ENCODE measurements at regions not wholly inside any gene's neighbourhood (a gene's known extent, or its start where the extent isn't known, plus 50 kb on each side); places are given as distances from the start of the nearest gene placed in this dataset.

GRCh38 chr12:126883697-126884096 is 1383.3 kb upstream of the TMEM132C start:
- H3K4me3 ChIP-seq = no peak overlapping the region
- TF ChIP-seq CTCF (conservative IDR thresholded peaks at IDR 0.05) (no peak), EZH2 (IDR thresholded peaks at IDR 0.05; ENCODE audit: low read depth) (no peak)
- no peaks in the 10 kb centered on the region for H3K9me3 ChIP-seq (ENCODE audit: insufficient read depth, low read depth)
- H3K79me2 ChIP-seq (ENCODE audit: low read depth) = no peaks in the 10 kb centered on the region
- no peaks in the 10 kb centered on the region for H3F3A ChIP-seq (ENCODE audit: insufficient read depth, low read depth)
- DNase-seq = no peak
- intact Hi-C loops (cut with micrococcal nuclease; ENCODE audit: unreplicated experiment) = no loop called here
- peaks cover 17% of the 10 kb centered on the region; the same call in 1 of the 2 replicates for H3K27me3 ChIP-seq (ENCODE audit: insufficient read depth, low read depth)
- no peaks in the 10 kb centered on the region for H3K36me3 ChIP-seq (ENCODE audit: low read depth)
- ChIA-PET POLR2A (ENCODE audit: unreplicated experiment) (no interaction called here), CTCF (no interaction called here)
- no peak overlapping the region for H2AFZ ChIP-seq
- H4K20me1 ChIP-seq (ENCODE audit: insufficient read depth) = no peaks in the 10 kb centered on the region
- H3K4me2 ChIP-seq = no peak overlapping the region
- H3K9me2 ChIP-seq (ENCODE audit: insufficient read depth) = no peaks in the 10 kb centered on the region
- H3K27ac ChIP-seq = no peak overlapping the region
- H3K4me1 ChIP-seq (replicated peaks; ENCODE audit: insufficient read depth) = no peaks in the 10 kb centered on the region
- no TSS peak for BruUV-seq (replicated peaks)

- no peaks in the 10 kb centered on the region for H4K20me1 ChIP-seq (ENCODE audit: insufficient read depth)
- no peaks in the 10 kb centered on the region for H3K36me3 ChIP-seq (ENCODE audit: low read depth)
- no peak overlapping the region for H3K4me2 ChIP-seq
- no peak overlapping the region for H3K27ac ChIP-seq
- no peak overlapping the region for H2AFZ ChIP-seq
- no peak for DNase-seq
- intact Hi-C loops (cut with micrococcal nuclease; ENCODE audit: unreplicated experiment) = no loop called here
- no peak for TF ChIP-seq EZH2 (IDR thresholded peaks at IDR 0.05; ENCODE audit: low read depth)
- TF ChIP-seq CTCF (conservative IDR thresholded peaks at IDR 0.05) = no peak
- H3K4me1 ChIP-seq (replicated peaks; ENCODE audit: insufficient read depth) = no peaks in the 10 kb centered on the region
- no peak overlapping the region for H3K4me3 ChIP-seq
- H3K9me3 ChIP-seq (ENCODE audit: insufficient read depth, low read depth) = no peaks in the 10 kb centered on the region
- POLR2A ChIA-PET (ENCODE audit: unreplicated experiment) = no interaction called here
- H3K79me2 ChIP-seq (ENCODE audit: low read depth) = no peaks in the 10 kb centered on the region
- no peaks in the 10 kb centered on the region for H3K9me2 ChIP-seq (ENCODE audit: insufficient read depth)
- CTCF ChIA-PET = no interaction called here
- H3K27me3 ChIP-seq (ENCODE audit: insufficient read depth, low read depth) = 0 out of 2 replicates have a peak, but pooled peaks cover 14% of the 10 kb centered on the region
- BruUV-seq (replicated peaks) = no TSS peak
- H3F3A ChIP-seq (ENCODE audit: insufficient read depth, low read depth) = no peaks in the 10 kb centered on the region
Measured at GRCh38 chr12:126889501-126889900, 1377.5 kb upstream of the TMEM132C start.

GRCh38 chr12:126890097-126890496 is 1376.9 kb upstream of the TMEM132C start:
- Histone ChIP-seq H3F3A (ENCODE audit: insufficient read depth, low read depth) (no peaks in the 10 kb centered on the region), H2AFZ (no peak overlapping the region), H3K9me3 (ENCODE audit: insufficient read depth, low read depth) (no peaks in the 10 kb centered on the region), H3K27ac (no peak overlapping the region), H3K9me2 (ENCODE audit: insufficient read depth) (no peaks in the 10 kb centered on the region), H3K36me3 (ENCODE audit: low read depth) (no peaks in the 10 kb centered on the region), H4K20me1 (ENCODE audit: insufficient read depth) (no peaks in the 10 kb centered on the region), H3K4me1 (replicated peaks; ENCODE audit: insufficient read depth) (no peaks in the 10 kb centered on the region), H3K79me2 (ENCODE audit: low read depth) (no peaks in the 10 kb centered on the region), H3K4me2 (no peak overlapping the region), H3K4me3 (no peak overlapping the region), H3K27me3 (ENCODE audit: insufficient read depth, low read depth) (0 out of 2 replicates have a peak, but pooled peaks cover 14% of the 10 kb centered on the region)
- ChIA-PET CTCF (no interaction called here), POLR2A (ENCODE audit: unreplicated experiment) (no interaction called here)
- no peak for DNase-seq
- BruUV-seq (replicated peaks) = no TSS peak
- TF ChIP-seq CTCF (conservative IDR thresholded peaks at IDR 0.05) (no peak), EZH2 (IDR thresholded peaks at IDR 0.05; ENCODE audit: low read depth) (no peak)
- intact Hi-C loops (cut with micrococcal nuclease; ENCODE audit: unreplicated experiment) = no loop called here
